Left lung (tissue), 4 donors: ENCODE measurements at regions not wholly inside any gene's neighbourhood (a gene's known extent, or its start where the extent isn't known, plus 50 kb on each side); places are given as distances from the start of the nearest gene placed in this dataset.

Experiments used
- ATAC-seq: fragments of 200-7000 bp; cut with Tn5 transposase; one replicate; pipeline ENCODE4 v1.9.1; 2020; ENCODE audit warnings: moderate library complexity
- DNase-seq, 4 donors: peaks; one replicate each; pipeline ENCODE4 v3.0.0-alpha.2; 2013 to 2020
- H3K27ac ChIP-seq, 2 donors: fragments of 200-600 bp; sonication (generic) in 1 of 2; one replicate each; pipeline versions ENCODE4 v1.5.0 to v1.8.0; 2020 to 2021
- H3K27me3 ChIP-seq, 2 donors: fragments of 200-600 bp; sonication (generic) in 1 of 2; one replicate each; pipeline versions ENCODE4 v1.5.0 to v1.8.0; 2020 to 2021
- H3K36me3 ChIP-seq, 2 donors: fragments of 200-600 bp; sonication (generic) in 1 of 2; one replicate each; pipeline versions ENCODE4 v1.5.0 to v1.8.0; 2020 to 2021
- H3K4me1 ChIP-seq, 2 donors: fragments of 200-600 bp; one replicate each; pipeline ENCODE4 v1.8.0; 2021
- H3K4me3 ChIP-seq, 2 donors: fragments of 200-600 bp; sonication (generic) in 1 of 2; one replicate each; pipeline versions ENCODE4 v1.5.0 to v1.8.0; 2020 to 2021; ENCODE audit warnings: mild to moderate bottlenecking in 1 of 2
- H3K9me3 ChIP-seq, 2 donors: fragments of 200-600 bp; sonication (generic) in 1 of 2; one replicate each; pipeline versions ENCODE4 v1.5.0 to v1.8.0; 2020 to 2021
- CTCF ChIP-seq, 2 donors: fragments of 200-600 bp; sonication (generic) in 1 of 2; IDR thresholded peaks; one replicate each; pipeline versions ENCODE4 v1.5.0 to v1.8.0; 2021; ENCODE audit warnings: antibody characterized with exemption in 2 of 2
- intact Hi-C, 2 donors: fragments of 100-400 bp; cut with DNase I; formaldehyde crosslinking; loops; one replicate each; pipeline versions ENCODE4 v1.11.2 to v1.14.2; 2022
- donor health status: DM: no; HTN: yes; CAD: no.
- donor health status: DM: no; HTN: no; CAD: no.

- TF ChIP-seq CTCF (IDR thresholded peaks at IDR 0.05), result no peak
- Histone ChIP-seq H3K27me3 (no peaks in the 10 kb centered on the region), H3K9me3 (no peaks in the 10 kb centered on the region), H3K36me3 (no peaks in the 10 kb centered on the region), H3K4me1 (peaks cover 0 to 4% of the 10 kb centered on the region in 2 donors), H3K4me3 (no peak overlapping the region), H3K27ac (no peak overlapping the region)
- ATAC-seq (no peak), DNase-seq (peak in 1 of 4 donors; percentile 7)
- intact Hi-C loops, result loop anchor here in 1 of 2 donors (10.0 kb wide), 1 partner anchor 1134 kb away; no protein-coding TSS in a partner anchor
Observed at GRCh38 chr6:112781241-112781640, 434.1 kb downstream of the RFPL4B start.

DNA sequence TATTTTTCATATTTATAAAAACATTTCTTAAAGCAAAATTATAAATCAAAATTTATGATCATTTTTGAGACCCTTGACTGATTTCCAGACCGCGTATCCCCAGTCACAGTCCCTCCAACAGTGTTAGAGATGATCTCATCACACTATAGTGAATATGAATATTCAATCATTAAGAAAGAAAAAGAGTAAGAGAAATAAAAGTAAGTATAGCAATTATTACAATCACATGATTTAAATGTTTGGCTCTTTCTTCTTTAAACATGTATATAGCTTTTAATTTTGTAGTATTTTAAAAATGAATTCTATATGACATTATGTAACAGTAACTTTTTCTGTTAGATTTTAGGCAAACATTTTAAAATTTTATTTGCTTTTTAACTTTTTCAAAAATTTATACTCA, 438.3 kb downstream of the RFPL4B start:
- no peak overlapping the region for H3K4me3 ChIP-seq
- H3K9me3 ChIP-seq, result no peaks in the 10 kb centered on the region
- DNase-seq (no peak), ATAC-seq (no peak)
- intact Hi-C loops, result loop anchor here in 1 of 2 donors (10.0 kb wide), 1 partner anchor 1129 kb away; no protein-coding TSS in a partner anchor
- no peaks in the 10 kb centered on the region for H3K27me3 ChIP-seq
- no peaks in the 10 kb centered on the region for H3K36me3 ChIP-seq
- H3K27ac ChIP-seq, result no peak overlapping the region
- peaks cover 0 to 4% of the 10 kb centered on the region in 2 donors for H3K4me1 ChIP-seq
- TF ChIP-seq CTCF (IDR thresholded peaks at IDR 0.05), result no peak

- H3K36me3 ChIP-seq, result no peaks in the 10 kb centered on the region
- TF ChIP-seq CTCF (IDR thresholded peaks at IDR 0.05), result no peak
- H3K4me3 ChIP-seq, result no peak overlapping the region
- no peaks in the 10 kb centered on the region for H3K27me3 ChIP-seq
- DNase-seq (no peak), ATAC-seq (no peak)
- H3K9me3 ChIP-seq, result no peaks in the 10 kb centered on the region
- H3K4me1 ChIP-seq, result no peaks in the 10 kb centered on the region
- intact Hi-C loops, result loop anchor here in 1 of 2 donors (10.0 kb wide), 1 partner anchor 1128 kb away; no protein-coding TSS in a partner anchor
- no peak overlapping the region for H3K27ac ChIP-seq
Observed at GRCh38 chr6:112786801-112787200, 439.7 kb downstream of the RFPL4B start.

- H3K4me1 ChIP-seq, result no peaks in the 10 kb centered on the region
- no peaks in the 10 kb centered on the region for H3K27me3 ChIP-seq
- H3K27ac ChIP-seq, result no peak overlapping the region
- H3K9me3 ChIP-seq, result no peaks in the 10 kb centered on the region
- intact Hi-C loops, result loop anchor here in 1 of 2 donors (10.0 kb wide), 1 partner anchor 1127 kb away; no protein-coding TSS in a partner anchor
- H3K36me3 ChIP-seq, result no peaks in the 10 kb centered on the region
- H3K4me3 ChIP-seq, result no peak overlapping the region
- ATAC-seq, result no peak
- DNase-seq, result peak in 1 of 4 donors; percentile 42
- no peak for TF ChIP-seq CTCF (IDR thresholded peaks at IDR 0.05)
Observed at GRCh38 chr6:112787371-112787770, 440.2 kb downstream of the RFPL4B start.

DNA sequence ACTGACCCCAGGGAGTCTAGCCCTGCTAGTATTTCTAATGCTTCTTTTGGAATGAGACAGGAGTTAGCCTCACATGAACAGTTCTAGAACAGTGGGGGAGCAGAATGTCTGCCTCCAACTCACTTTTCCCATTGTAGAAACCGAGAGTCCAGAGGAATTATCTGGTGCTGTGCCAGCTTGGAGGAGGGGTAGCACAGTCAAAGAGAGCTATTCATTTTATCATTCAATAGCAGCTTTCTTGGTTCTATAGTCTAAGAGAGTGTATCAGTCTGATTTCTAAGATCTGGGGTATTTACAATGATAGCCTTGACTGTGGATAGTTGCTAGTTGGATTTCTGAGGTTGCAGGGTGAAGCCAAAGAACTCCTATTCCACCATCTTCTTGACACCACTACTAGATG, 448.2 kb downstream of the RFPL4B start:
- TF ChIP-seq CTCF (IDR thresholded peaks at IDR 0.05), result no peak
- Histone ChIP-seq H3K27ac (no peak overlapping the region), H3K4me1 (no peaks in the 10 kb centered on the region), H3K27me3 (no peaks in the 10 kb centered on the region), H3K4me3 (no peak overlapping the region), H3K36me3 (no peaks in the 10 kb centered on the region), H3K9me3 (peaks cover 0 to 12% of the 10 kb centered on the region in 2 donors)
- no peak for DNase-seq
- intact Hi-C loops, result no loop called here
- ATAC-seq, result no peak
